GM12873 (cell line): ENCODE measurements at regions not wholly inside any gene's neighbourhood (a gene's known extent, or its start where the extent isn't known, plus 50 kb on each side); places are given as distances from the start of the nearest gene placed in this dataset.

Experiments used
- TF ChIP-seq, protein P1 (sequence below): IDR thresholded peaks from 2 replicates; pipeline ENCODE4 v1.5.1; 2012; ENCODE audit warnings: low read depth, mild to moderate bottlenecking, moderate library complexity, low read length, control low read depth; ENCODE audit not compliant: insufficient read depth; ENCODE audit errors: missing control alignments

DNA sequence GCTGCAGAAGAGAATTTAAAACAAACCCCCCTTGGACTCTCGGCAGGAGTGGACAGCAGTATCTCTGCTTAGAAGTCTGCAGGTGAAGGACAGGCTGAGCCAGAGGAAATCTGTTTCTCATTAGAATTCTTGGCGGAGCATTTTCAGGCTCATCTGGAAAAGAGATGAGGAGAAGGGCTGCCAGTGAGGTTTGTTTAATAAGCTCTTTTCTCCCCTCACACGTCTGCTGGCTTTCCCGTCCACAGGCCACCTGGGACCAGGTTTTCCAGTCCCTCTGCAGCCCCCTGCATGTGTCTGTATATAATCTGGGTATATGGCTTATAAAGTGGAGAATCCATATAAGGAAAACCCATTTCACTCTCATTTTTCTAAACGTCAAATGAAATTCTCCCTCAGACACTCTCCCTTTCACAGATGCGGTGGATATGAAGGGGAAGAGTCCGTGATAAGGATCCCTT, 155.4 kb upstream of the TPM1 start:
- TF ChIP-seq, protein P1, sequence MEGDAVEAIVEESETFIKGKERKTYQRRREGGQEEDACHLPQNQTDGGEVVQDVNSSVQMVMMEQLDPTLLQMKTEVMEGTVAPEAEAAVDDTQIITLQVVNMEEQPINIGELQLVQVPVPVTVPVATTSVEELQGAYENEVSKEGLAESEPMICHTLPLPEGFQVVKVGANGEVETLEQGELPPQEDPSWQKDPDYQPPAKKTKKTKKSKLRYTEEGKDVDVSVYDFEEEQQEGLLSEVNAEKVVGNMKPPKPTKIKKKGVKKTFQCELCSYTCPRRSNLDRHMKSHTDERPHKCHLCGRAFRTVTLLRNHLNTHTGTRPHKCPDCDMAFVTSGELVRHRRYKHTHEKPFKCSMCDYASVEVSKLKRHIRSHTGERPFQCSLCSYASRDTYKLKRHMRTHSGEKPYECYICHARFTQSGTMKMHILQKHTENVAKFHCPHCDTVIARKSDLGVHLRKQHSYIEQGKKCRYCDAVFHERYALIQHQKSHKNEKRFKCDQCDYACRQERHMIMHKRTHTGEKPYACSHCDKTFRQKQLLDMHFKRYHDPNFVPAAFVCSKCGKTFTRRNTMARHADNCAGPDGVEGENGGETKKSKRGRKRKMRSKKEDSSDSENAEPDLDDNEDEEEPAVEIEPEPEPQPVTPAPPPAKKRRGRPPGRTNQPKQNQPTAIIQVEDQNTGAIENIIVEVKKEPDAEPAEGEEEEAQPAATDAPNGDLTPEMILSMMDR, result no peak

DNA sequence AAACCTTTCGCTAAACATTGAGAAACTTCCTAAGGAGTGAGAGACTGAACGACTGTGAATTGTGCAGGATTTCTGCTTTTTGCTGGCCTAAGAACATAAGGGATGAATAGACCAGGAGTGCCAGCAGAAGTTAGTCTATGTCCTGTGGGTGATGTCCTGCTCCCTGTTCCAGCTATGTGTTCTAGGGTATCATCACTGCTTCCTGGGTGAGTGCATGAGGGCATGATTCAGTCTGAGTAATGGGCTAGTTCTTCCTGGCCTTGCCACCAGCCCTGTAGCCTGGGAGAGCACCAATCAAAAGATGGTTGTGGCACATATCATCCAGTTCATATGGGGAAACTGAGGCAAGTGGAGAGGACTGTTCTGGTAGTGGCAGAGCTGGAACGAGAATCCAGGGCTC, 153.9 kb upstream of the TPM1 start:
- TF ChIP-seq, protein P1, result no peak

DNA sequence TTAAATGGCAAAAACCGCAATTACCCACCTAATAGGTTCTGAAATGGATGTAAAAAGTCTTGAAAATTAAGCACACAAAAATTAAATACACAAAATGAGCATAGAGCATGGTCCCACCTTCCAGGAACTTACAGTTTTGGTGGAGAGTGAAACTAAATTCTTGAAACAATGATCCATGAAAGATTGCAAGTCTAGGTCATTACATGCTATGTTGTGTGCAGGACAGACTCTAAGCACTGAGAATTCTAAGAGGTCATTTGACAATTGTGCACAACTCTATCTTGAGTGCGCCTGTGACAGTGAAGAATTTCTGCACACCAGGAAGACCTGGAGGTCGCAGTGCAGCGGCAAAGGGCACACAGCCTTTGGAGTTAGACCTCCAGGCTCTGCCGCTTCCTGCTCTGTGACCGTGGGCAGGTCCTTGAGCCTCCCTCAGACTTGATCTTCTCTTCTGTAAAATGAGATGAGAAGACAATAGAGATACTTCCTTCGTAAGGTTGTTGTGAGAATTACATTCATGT, 153.3 kb upstream of the TPM1 start:
- TF ChIP-seq, protein P1, result no peak

DNA sequence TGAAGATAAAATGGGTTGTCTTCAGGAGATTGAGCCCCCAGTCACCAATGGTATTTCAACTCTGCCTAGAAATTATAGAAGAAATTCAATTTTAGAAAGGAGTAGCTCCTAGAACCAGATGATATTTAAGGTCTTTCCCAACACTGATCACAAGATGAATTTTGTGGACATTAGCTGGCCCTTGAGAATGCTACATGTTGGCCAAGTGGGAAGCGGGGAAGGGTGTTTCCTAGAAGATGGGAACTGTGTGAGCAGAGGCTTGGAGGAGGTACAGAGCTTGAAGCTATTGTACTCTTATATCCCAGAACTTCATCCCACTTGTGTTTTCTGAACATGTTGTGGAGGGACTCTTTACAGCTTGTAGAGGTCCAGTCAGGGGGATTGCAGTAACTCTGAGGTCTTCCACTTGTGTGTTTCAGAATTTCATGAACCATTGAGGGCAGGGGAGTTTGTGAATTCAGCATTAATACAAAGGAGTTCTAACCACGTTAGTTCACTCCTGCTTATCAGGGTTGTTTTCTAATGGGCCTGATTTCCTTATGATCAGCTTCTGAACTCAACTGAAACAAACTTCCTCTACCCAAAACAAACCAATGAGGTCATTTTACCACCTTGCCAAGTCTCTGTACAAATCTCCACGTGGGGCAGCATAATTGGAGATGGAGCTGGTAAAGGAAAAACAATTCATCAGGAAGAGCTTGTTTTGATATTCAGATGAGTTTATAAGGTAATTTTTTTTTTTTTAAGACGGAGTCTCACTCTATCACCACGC, 152.6 kb upstream of the TPM1 start:
- TF ChIP-seq, protein P1, result no peak

DNA sequence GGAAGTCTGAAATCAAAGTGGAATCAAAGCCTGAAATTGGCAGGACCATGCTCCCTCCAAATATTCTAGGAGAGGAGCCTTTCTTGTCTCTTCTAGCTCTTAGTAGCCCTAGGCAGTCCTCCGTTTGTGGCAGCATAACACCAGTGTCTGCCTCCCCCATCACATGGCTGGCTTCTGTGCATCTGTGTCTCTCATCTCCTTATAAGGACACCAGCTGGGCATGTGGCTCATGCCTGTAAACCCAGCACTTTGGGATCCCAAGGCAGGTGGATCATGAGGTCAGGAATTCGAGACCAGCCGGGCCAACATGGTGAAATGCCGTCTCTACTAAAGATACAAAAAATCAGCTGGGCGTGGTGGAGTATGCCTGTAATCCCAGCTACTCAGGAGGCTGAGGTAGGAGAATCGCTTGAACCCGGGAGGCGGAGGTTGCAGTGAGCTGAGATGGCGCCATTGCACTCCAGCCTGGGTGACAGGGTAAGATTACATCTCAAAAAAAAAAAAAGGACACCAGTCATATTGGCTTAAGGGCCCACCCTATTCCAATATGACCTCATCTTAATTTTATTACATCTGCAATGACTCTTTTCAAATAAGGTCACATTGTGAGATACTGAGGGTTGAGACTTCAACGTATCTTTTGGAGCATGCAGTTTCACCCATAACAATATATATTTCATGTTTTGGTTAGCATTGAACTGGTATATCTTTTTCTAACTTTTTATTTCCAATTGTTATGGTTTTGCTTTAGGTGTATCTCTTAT, 148.0 kb upstream of the TPM1 start:
- TF ChIP-seq, protein P1, result no peak

DNA sequence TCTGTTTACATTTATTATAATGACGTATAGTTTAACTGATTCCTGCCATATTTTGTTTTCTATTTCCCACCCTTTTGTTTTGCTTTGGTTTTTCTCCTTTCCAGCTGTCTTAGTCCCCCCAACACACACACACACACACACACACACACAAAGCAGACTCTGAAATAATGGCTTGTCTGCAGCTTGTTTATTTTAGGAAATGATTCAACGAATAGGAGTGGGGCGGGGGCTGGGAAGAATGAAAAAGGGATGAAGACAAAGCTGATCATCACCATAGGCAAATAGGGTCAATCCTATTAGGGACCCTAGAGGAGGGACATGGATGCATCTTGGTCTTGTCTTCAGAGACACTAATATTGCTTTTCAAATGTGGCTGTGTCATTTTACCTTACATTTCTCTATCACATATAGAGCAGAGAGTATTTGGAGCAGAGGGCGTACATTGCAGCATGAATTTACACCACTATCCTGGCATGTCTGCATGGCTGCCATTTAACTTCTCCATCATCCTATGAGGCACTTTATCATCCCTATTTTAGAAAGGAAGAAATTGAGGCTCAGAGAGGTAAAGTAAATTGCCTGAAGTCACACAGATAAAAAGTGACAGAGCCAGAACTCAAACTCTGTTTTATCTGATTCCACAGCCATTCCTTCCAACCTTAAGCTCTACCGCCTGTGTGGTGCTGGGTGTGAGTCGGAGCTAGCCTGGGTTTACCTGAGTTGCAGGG, 147.2 kb upstream of the TPM1 start:
- TF ChIP-seq, protein P1, result no peak
